Activated CD4-positive, alpha-beta T cell treated with anti-CD3 and anti-CD28 coated beads, Interleukin-2, amount 50 U/mL, for 24 hours (primary cell): ENCODE measurements at regions not wholly inside any gene's neighbourhood (a gene's known extent, or its start where the extent isn't known, plus 50 kb on each side); places are given as distances from the start of the nearest gene placed in this dataset.
"Not testable (repeated sequence)": the region's sequence is repeated elsewhere in the genome, so short reads cannot be mapped to it uniquely, and the experiment has no call there.

Experiments
- DNase-seq, 2 donors: peaks; one replicate each; pipeline ENCODE4 v3.0.0-alpha.2; 2020; ENCODE audit warnings: low read depth in 1 of 2, low spot score in 1 of 2

DNA sequence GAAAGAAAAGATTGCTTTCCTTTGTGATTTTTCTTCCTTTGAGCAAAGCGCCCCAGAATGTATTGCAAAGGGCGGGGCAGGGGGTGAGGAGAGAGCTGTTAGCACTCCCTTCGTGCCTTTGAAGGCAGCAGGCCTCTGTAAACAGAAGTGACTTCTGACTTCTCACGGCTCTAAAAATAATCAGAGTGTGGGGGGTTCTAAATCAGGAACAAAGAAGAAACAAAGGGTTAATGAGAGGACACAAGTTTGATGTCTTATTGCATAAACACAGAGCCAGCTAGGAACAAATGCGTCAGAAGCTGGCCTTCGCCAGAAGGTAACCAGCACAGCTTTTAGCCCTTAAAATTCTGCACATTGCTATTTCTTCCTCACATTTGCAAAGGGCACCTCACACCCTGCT, 626.2 kb downstream of the MID1IP1 start:
- DNase-seq, result no peak

DNA sequence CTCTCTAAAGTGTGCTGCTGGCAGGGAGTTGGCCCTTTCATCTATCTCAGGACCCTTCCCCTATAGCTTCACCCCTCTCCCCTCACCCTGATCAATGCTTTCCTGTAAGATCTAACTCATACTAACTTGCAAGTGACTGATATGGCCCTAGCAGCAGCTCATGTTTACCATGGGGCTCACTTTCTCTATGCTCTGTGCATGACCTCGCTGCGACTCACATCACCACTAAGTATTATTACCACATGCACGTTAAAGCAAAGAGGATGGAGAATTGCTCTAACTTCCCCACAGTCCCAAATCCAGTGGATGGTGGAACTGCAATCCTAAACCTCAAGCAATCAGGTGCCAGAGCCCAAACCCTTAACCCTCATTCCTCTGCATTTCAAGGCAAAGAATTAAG, 626.6 kb downstream of the MID1IP1 start:
- peak in 1 of 2 donors; percentile 6 for DNase-seq

DNA sequence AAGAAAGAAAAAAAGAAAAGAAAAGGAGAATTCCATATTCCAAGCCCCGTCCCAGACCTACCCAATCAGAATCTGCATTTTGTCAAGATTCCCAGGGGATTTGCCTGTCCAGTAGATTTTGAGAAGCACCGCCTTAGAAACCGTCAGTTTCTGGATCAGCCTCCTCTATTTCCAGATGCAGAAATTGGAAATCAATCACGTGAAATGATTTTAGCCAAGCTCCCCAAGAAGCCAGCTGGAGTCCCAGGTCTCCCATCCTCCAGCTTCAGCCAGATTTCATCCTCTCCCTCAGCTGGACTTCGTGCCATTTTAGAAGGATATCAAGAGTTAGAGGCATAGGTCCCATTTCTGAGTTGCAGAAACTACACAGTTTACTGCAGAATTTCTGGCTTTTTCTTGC, 629.3 kb downstream of the MID1IP1 start:
- DNase-seq, result no peak

DNA sequence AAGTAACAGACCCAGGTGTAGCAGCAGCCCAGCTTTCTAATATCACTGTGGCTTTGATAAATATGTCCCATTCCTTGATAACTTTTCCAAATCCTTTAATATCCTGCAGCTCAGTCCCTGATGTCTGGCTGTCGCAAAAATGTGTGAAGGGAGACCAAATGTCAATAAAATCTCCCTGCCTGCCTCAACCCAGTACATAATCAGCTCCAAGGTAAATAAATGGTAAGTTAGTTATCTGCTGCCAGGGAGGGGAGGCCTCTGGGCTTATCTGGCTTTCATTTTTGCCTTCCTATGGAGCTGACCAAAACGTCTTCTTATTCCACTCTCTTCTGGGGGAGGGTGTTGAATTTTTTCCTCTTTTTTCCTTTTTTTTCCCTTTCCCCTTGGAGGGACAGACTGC, 630.6 kb downstream of the MID1IP1 start:
- DNase-seq, result no peak

DNA sequence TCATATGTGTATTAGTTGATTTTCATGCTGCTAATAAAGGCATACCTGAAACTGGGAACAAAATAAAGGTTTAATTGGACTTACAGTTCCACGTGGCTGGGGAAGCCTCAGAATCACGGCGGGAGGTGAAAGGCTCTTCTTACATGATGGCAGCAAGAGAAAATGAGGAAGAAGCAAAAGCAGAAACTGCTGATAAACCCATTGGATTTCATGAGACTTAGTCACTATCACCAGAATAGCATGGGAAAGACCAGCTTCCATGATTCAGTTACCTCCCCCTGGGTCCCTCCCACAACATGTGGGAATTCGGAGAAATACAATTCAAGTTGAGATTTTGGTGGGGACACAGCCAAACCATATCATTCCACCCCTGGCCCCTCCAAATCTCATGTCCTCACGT, 633.4 kb downstream of the MID1IP1 start:
- not testable (repeated sequence) for DNase-seq

DNA sequence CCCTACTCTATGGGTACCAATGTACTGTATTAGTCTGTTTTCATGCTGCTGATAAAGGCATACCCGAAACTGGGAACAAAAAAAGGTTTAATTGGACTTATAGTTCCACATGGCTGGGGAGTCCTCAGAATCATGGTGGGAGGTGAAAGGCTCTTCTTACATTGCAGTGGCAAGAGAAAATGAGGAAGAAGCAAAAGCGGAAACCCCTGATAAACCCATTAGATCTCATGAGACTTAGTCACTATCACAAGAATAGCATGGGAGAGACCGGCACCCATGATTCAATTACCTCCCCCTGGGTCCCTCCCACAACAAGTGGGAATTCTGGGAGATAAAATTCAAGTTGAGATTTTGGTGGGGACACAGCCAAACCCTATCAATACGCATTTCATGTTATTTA, 635.3 kb downstream of the MID1IP1 start:
- not testable (repeated sequence) for DNase-seq

DNA sequence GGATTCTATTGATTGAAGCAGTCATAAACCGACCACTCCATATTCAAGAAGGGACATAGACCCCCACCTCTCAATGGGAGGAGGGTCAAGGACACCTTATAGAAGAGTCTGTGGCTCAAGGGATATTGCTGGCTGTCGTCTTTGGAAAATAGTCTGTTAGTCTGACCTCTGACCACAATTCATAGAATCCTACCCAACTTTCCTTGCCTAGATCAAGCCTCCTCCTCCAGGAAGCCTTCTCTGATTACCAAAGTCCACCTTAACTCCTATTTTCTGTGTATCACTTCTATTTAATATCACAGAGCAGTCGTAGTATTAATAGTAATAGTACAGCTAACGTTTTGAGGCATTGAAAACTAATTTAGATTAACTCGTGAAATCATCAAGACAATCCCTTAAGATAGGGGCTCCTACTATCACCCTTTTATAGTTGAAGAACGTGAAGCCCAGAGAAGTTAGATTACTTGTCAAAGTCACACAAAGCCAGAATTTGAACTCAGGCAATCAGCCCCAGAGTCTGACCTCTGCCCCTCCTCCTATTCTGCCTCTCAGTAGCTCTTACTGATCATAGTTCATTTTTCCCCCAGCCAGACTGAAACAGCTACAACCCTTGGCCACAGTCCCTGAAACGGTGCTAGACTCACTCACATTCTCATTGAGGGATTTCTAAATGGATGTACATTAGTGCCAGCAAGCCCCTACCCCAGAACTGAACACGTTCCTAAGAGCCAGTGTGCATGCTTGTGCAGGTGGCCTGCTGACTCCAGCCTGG, 636.6 kb downstream of the MID1IP1 start:
- no peak for DNase-seq

DNA sequence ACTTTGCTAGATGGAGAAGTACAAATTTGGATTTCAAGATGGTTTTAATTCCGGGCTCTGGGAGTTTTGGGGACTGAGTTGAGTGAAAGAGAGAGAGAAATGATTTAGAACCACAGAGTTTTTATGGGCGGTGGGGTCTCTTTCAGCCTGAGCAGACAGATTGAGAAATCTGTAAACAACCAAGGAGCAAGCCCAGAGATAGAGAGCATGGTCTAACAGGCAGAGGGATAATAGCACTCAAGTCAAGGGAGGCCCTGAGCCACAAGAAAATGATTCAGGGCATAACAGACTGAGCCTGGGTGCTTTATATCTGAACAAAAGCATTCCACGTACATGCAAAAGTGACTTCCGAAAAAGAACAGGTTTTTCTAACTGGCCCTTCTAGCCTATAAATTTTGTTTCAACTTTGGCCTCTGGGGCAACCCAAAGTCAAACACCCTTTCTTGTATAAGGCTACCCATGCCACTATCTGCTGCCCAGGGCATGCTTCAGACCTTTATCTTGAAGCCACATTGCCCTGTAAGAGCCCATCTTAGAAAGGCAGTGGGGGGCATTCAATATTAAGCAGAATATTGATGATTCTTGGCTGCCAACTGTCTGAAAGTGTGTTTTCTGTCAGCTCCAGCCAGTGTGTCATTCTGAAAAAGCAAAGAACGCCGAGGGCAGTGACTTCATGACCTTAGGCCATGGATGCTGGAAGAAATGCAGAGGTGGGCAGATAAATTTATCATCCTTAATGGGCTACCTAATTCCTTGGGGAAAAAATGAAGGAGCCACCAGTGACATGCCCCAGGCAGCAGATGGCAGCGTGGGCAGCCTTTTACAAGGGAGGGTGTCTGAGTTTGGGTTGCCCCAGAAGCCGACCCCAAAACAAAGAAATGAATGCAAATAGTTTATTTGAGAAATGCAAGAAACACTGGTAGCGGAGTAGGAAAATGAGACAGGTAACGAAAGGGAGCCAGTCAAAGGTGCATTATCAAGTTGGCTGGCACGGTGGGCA, 637.6 kb downstream of the MID1IP1 start:
- no peak for DNase-seq

DNA sequence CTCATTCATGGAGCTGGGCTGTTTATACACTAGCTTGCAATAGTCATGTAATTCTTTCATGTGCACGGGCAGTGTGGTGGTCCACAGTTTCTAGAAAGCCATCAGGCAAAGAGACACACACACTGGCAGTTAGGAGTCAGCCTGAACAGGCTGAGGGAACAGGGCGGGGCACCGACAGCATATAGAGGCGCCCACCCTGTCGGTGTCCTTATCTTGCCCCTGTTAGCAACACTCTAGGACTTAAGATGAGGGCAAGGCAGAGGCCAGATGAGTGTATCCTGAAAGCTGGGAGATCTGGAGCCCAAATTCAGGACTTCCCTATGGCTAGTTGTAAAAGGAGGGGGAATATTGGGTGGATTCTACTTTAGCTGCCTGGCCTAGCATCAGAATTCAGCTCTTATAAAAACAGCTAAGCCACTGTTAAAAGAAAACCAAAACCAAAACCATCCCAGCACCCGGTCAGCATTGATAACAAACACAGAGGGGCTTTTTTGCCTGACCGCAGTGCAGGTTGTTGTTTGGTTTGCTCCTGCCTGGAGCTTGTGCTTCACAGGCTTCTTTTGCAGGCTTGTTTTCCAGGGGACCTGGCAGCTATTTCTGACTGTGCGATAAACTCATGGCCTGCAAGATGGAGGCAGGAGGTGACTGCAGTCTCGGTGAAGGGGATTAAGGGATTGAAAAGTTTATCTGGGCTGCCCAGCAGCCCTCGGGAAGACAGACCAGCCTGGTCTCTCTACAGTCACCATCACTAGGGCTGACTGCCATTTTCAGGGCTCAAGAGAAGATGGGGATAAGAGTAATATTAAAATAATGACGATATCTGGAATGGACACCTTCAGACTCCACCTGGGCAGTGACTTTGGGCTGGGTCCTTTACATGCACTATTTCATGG, 638.9 kb downstream of the MID1IP1 start:
- DNase-seq, result no peak

DNA sequence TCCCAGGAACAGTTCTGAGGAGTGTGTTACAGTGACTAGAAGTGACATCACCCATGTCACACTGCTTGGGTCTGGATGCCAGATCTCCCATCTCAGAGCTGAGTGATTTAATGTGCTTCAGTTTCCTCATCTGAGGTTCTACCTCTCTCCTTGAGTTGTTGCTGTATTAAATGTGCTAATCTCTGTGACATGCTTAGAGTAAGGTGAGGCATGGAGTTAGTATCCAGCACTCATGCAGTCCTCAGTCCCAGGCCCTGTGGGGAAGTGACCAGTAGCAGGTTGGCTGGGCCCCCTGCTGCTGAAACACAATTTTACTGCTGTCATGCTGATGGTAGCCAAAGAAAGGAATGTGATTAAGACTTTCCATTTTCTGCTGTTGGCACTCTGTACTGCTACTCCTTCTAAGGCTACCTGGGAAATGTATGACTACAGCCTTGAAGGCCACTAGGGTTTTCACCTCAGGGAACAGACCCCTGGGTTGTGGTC, 639.6 kb downstream of the MID1IP1 start:
- no peak for DNase-seq

DNA sequence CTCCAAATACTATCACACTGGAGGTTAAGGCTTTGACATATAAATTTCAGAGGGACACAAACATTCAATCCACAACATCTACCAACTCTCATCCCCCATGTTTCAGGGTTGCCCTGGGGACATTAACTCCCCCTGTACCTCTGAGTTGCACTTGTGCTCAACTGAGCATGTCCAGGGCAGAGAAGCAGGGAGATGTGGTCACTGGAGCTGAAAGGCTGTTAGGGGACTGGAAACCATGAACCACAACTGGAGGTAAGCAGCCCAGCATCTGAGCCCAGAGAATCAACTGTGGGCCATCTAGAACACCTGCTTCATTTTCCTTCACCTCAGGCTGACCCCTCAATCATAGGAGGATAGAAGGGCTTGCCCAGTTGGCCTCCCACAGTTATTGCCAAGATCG, 641.1 kb downstream of the MID1IP1 start:
- DNase-seq, result no peak

DNA sequence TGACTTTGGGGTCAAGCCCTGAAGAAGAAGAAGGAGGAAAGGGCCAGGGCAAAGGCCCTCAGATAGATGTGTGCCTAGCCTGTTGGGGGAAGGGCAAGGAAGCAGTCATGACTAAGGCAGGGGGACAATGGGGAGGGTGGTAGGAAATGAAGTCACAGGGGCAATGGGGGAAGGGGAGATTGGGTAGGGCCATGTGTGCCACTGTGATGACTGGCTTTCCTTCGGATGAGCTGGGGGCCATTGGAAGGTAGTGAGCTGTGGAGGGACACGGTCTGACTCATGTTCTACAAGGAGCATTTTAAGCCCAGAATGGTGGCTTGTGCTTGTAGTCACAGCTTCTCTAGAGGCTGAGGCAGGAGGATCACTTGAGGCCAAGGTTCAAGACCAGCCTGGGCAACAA, 642.0 kb downstream of the MID1IP1 start:
- DNase-seq, result no peak

DNA sequence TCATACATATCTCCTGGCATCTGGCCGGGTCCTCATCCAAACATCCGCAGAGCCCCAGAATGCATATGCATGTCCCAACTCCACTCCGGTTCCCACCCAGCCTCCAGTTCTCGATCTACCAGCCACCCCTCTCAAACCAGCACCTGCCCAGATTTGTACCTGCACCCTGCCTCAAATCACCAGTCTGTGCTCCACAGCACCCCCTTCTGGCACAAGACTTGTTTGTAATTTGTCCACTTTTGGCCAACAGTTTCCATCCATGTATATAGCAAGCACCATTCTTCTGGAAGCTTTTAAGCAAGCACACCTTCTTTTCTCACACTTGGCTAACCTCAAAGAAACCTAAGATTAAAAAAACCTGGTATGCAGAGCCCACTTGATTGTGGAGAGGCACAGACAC, 644.1 kb downstream of the MID1IP1 start:
- DNase-seq, result peak in 1 of 2 donors; percentile 6

DNA sequence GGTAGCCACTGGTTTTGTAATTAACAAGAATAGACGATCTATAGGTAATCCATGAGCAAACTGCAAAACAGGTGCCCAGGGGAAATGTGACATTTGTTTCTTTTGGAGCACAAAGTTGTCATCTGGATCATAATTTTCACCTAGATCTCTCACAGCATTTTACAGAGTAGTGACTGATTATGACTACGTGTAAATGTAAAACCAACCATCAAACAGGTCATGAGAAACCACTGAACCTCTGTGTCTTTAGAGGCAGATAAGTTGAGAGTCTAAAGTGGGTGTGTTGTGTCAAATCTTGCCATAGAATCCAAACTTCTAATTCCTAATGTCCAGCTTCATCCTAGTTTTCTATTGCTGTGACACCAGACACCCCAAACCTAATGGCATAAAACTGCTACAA, 648.1 kb downstream of the MID1IP1 start:
- no peak for DNase-seq

DNA sequence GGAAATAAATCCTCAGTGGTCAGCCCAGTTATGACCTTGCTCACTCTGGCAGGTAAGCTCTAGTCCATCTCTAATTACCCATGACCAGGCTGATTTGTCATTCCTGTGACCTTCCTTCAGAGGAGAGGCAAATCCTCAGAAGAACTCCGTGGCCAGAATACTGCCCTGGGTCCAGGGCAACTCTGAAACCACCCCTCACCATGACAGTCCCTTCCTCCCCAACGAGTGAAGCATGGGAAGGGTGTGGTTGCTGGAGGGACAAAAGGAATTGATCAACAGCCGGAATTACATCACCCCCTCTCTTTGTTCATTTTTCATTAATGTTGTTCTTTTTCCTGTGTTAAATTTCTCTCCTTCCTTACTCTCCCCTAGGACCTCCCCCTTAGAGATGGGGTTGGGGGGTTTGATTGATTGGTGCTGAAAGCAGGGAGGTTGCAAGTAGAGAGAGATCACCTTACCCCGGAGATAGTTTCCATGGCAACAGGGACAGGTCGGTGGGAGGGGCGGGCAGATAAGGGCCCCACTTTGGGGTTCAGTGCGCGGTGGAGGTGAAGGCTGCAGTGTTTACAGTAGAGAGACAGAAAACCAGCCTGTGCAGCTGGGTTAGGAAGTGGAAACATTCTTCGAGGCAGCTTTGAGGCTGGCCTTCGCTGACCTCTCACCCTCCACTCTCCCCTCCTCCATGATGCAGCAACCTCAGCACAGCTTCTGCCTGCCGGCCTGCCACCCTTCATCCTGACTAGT, 647.4 kb downstream of the BCOR start:
- DNase-seq, result no peak

DNA sequence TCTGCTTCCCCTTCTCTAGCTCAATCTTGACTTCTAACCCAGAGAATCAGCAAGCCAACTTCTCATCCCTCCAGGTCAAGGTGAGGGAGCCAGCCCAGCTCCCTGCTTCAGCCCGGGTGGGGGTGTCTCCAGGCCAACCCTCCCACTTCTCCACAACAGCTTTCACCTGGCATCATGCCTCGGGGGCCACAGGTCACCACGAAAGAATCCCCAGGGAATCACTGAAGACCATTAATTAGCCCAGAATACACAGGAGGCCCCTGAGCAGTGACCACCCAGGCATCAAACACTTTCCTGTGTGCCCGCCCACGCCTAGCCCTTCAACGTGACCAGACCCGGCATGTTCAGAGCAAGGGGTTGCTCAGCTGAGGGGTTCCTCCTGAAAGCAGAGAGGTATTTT, 646.7 kb downstream of the BCOR start:
- DNase-seq, result no peak

DNA sequence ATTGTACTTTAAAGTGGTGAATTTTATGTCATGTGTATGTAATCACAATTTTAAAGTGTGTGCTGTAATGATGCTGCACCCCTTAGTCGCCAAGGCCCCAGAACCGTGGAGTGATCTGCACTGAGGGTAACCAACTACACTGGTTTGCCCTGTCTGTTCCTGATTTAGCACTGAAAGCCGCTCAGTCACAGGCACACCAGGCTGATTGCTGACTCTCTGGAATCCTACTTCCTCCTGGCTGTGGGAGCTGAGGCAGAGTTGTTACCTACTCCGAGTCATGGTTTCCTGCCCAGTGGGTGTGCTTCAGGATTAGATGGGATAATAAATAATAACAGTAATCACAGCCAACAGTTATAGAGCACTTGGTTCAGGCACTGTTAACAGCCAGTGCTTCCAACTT, 645.4 kb downstream of the BCOR start:
- no peak for DNase-seq

DNA sequence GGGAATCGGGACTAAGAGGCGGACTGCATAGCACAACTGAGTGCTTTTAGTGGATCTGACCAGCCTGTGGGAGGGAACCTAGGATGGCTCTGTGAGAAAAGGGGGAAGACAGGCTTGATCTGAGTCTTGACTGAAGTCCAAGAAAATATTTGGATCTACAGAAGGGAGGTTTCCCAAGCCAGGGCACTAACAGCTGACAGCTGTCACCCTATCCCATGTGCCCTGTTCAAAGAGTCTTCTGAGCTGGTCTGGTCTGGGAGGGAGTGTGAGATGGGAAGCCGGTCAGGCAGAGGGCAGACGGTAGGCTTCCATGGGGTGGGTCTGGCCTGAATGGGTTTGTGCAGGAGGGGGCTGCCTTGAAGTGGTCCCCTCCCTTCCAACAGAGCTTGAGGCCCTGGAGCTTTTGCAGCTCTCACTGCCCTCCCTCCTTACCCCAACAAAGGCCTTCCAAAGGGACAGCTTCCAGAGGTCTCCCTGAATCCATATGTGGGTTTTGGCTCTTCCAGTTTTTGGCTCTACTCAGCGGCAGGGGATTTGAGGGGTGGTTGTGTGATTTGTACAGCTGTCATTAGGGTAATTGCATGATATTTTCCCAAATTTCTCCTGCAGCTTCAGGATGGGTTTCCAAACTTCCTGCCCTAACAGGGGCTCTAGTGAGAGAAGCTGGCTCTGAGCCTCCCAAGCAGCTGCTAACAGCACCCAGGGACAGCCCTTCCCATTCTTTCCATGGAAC, 643.7 kb downstream of the BCOR start:
- DNase-seq, result no peak

DNA sequence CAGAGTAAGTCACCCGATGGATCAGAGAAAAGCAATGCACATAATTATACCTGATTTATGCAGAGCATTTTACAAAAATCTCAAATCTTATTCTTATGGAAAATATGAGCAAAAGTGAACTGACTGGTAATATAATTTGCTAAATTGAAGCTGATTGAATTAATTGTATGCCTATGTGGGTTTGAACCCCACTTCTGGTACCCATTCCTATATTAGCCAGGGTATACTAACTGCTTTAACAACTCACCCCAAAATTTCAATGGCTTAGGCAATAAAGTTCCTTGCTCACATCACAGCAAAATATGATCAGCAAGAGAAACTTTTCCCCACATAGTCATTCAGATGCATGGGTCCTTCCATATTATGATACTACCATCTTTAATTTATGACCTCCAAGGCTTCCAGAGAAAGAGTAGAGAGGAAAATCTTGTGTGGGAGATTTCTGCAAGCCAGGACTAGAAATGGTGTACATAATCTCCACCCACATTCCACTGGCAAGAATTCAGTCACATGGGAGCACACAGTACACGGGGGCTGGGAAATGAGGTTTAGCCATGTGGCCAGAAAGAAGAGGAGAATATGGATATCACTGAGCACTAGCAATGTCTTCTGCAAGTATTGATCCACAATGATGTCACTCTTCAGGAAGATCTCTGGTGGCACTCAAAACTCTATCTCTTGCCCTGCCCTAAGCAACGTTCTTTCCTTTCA, 640.7 kb downstream of the BCOR start:
- DNase-seq, result no peak
